ENCODE measurements at regions not wholly inside any gene's neighbourhood (a gene's known extent, or its start where the extent isn't known, plus 50 kb on each side); places are given as distances from the start of the nearest gene placed in this dataset.
A peak's percentile ranks its signal among the peaks of the same experiment; 100 is the strongest.

GRCh38 chr3:73294537-73294936 is 233.1 kb downstream of the EBLN2 start:
- H3K79me2 ChIP-seq (ENCODE audit: control insufficient read depth, insufficient read depth, low read length, poor library complexity) = no peaks in the 10 kb centered on the region

GRCh38 chr3:73295876-73296635 is 234.6 kb downstream of the EBLN2 start:
- H4K12ac ChIP-seq (ENCODE audit: low read depth, low read length) = no peak overlapping the region
- no peak overlapping the region for H3K4me3 ChIP-seq (ENCODE audit: low read depth, low read length)
- no peak overlapping the region for H2AFZ ChIP-seq (ENCODE audit: insufficient read depth, low read length, poor library complexity)
- no peak overlapping the region for H3K27ac ChIP-seq (ENCODE audit: low read depth, low read length)
- H3K18ac ChIP-seq (ENCODE audit: low read length) = no peak overlapping the region
- no peaks in the 10 kb centered on the region for H3K9me3 ChIP-seq (ENCODE audit: insufficient read depth, low read depth, low read length)
- H3K36me3 ChIP-seq (ENCODE audit: control insufficient read depth in 1 of 2, insufficient read depth in 2 of 2, low read length in 2 of 2) = no peaks in the 10 kb centered on the region
- no peak overlapping the region for H3K9ac ChIP-seq (ENCODE audit: low read length)
- H2BK120ac ChIP-seq (ENCODE audit: insufficient read depth, low read length, poor library complexity) = no peak overlapping the region
- H4K91ac ChIP-seq (ENCODE audit: low read depth, low read length) = no peak overlapping the region
- no peak overlapping the region for H4K8ac ChIP-seq (ENCODE audit: low read depth, low read length)
- H2BK5ac ChIP-seq (ENCODE audit: low read depth, low read length, poor library complexity) = no peak overlapping the region
- H2AK5ac ChIP-seq (ENCODE audit: low read length) = no peak overlapping the region
- no peak overlapping the region for H3K14ac ChIP-seq (ENCODE audit: low read length)
- no peak overlapping the region for H3K23ac ChIP-seq (ENCODE audit: low read length)
- no peaks in the 10 kb centered on the region for H3K27me3 ChIP-seq (ENCODE audit: insufficient read depth, low read length)
- H3K4me1 ChIP-seq (ENCODE audit: control insufficient read depth in 1 of 2, insufficient read depth in 2 of 2, low read length in 2 of 2) = no peaks in the 10 kb centered on the region
- no peak overlapping the region for H3K4ac ChIP-seq (ENCODE audit: low read depth, low read length)
- 100% methylated on average over 2 of the region's 9 CpGs for WGBS (ENCODE audit: extremely low coverage, insufficient coverage, insufficient read length)
- DNase-seq = peak in 1 of 2 donors; percentile 12
- H3K79me1 ChIP-seq (ENCODE audit: low read length) = no peaks in the 10 kb centered on the region
- H2BK12ac ChIP-seq (ENCODE audit: low read length) = no peak overlapping the region
- no peaks in the 10 kb centered on the region for H3K79me2 ChIP-seq (ENCODE audit: control insufficient read depth, insufficient read depth, low read length, poor library complexity)
- no peak overlapping the region for H3K4me2 ChIP-seq (ENCODE audit: low read length)

More at GRCh38 chr3:73294537-73294936, 233.1 kb downstream of the EBLN2 start:
- no CpG with 5 or more reads among the region's 8 CpGs for WGBS (ENCODE audit: extremely low coverage, insufficient coverage, insufficient read length)
- no peak overlapping the region for H2AK5ac ChIP-seq (ENCODE audit: low read length)
- H3K4me2 ChIP-seq (ENCODE audit: low read length) = no peak overlapping the region
- H3K36me3 ChIP-seq (ENCODE audit: control insufficient read depth in 1 of 2, insufficient read depth in 2 of 2, low read length in 2 of 2) = no peaks in the 10 kb centered on the region
- no peak for DNase-seq
- H3K18ac ChIP-seq (ENCODE audit: low read length) = no peak overlapping the region
- no peak overlapping the region for H2BK120ac ChIP-seq (ENCODE audit: insufficient read depth, low read length, poor library complexity)
- no peak overlapping the region for H2AFZ ChIP-seq (ENCODE audit: insufficient read depth, low read length, poor library complexity)
- no peak overlapping the region for H4K12ac ChIP-seq (ENCODE audit: low read depth, low read length)
- H3K79me1 ChIP-seq (ENCODE audit: low read length) = no peaks in the 10 kb centered on the region
- no peak overlapping the region for H4K91ac ChIP-seq (ENCODE audit: low read depth, low read length)
- no peak overlapping the region for H3K23ac ChIP-seq (ENCODE audit: low read length)
- no peaks in the 10 kb centered on the region for H3K4me1 ChIP-seq (ENCODE audit: control insufficient read depth in 1 of 2, insufficient read depth in 2 of 2, low read length in 2 of 2)
- no peak overlapping the region for H3K4ac ChIP-seq (ENCODE audit: low read depth, low read length)
- no peak overlapping the region for H2BK12ac ChIP-seq (ENCODE audit: low read length)
- no peak overlapping the region for H4K8ac ChIP-seq (ENCODE audit: low read depth, low read length)
- no peak overlapping the region for H2BK5ac ChIP-seq (ENCODE audit: low read depth, low read length, poor library complexity)
- H3K14ac ChIP-seq (ENCODE audit: low read length) = no peak overlapping the region
- no peaks in the 10 kb centered on the region for H3K27me3 ChIP-seq (ENCODE audit: insufficient read depth, low read length)
- H3K4me3 ChIP-seq (ENCODE audit: low read depth, low read length) = no peak overlapping the region
- H3K27ac ChIP-seq (ENCODE audit: low read depth, low read length) = no peak overlapping the region
- no peaks in the 10 kb centered on the region for H3K9me3 ChIP-seq (ENCODE audit: insufficient read depth, low read depth, low read length)
- H3K9ac ChIP-seq (ENCODE audit: low read length) = no peak overlapping the region

- Histone ChIP-seq H4K8ac (ENCODE audit: low read depth, low read length) (no peak overlapping the region), H3K27me3 (ENCODE audit: insufficient read depth, low read length) (no peaks in the 10 kb centered on the region), H3K79me2 (ENCODE audit: control insufficient read depth, insufficient read depth, low read length, poor library complexity) (no peaks in the 10 kb centered on the region), H3K18ac (ENCODE audit: low read length) (no peak overlapping the region), H3K27ac (ENCODE audit: low read depth, low read length) (no peak overlapping the region), H2BK5ac (ENCODE audit: low read depth, low read length, poor library complexity) (no peak overlapping the region), H3K23ac (ENCODE audit: low read length) (no peak overlapping the region), H2AFZ (ENCODE audit: insufficient read depth, low read length, poor library complexity) (no peak overlapping the region), H3K4me2 (ENCODE audit: low read length) (no peak overlapping the region), H3K36me3 (ENCODE audit: control insufficient read depth in 1 of 2, insufficient read depth in 2 of 2, low read length in 2 of 2) (no peaks in the 10 kb centered on the region), H3K4me3 (ENCODE audit: low read depth, low read length) (no peak overlapping the region), H2AK5ac (ENCODE audit: low read length) (no peak overlapping the region), H2BK120ac (ENCODE audit: insufficient read depth, low read length, poor library complexity) (no peak overlapping the region), H3K9me3 (ENCODE audit: insufficient read depth, low read depth, low read length) (no peaks in the 10 kb centered on the region), H3K14ac (ENCODE audit: low read length) (no peak overlapping the region), H3K4me1 (ENCODE audit: control insufficient read depth in 1 of 2, insufficient read depth in 2 of 2, low read length in 2 of 2) (no peaks in the 10 kb centered on the region), H3K9ac (ENCODE audit: low read length) (no peak overlapping the region), H3K4ac (ENCODE audit: low read depth, low read length) (no peak overlapping the region), H2BK12ac (ENCODE audit: low read length) (no peak overlapping the region), H3K79me1 (ENCODE audit: low read length) (no peaks in the 10 kb centered on the region), H4K91ac (ENCODE audit: low read depth, low read length) (no peak overlapping the region), H4K12ac (ENCODE audit: low read depth, low read length) (no peak overlapping the region)
- no peak for DNase-seq
- no CpG with 5 or more reads among the region's 5 CpGs for WGBS (ENCODE audit: extremely low coverage, insufficient coverage, insufficient read length)
Observed at GRCh38 chr3:73296859-73297258, 235.4 kb downstream of the EBLN2 start.

GRCh38 chr3:73298243-73299183 is 237.1 kb downstream of the EBLN2 start:
- no peak overlapping the region for H2BK5ac ChIP-seq (ENCODE audit: low read depth, low read length, poor library complexity)

More at GRCh38 chr3:73298243-73299183, 237.1 kb downstream of the EBLN2 start:
- no peak for DNase-seq
- Histone ChIP-seq H4K12ac (ENCODE audit: low read depth, low read length) (no peak overlapping the region), H3K9ac (ENCODE audit: low read length) (no peak overlapping the region), H2AK5ac (ENCODE audit: low read length) (no peak overlapping the region), H3K27me3 (ENCODE audit: insufficient read depth, low read length) (no peaks in the 10 kb centered on the region), H3K14ac (ENCODE audit: low read length) (no peak overlapping the region), H3K9me3 (ENCODE audit: insufficient read depth, low read depth, low read length) (no peaks in the 10 kb centered on the region), H2BK120ac (ENCODE audit: insufficient read depth, low read length, poor library complexity) (no peak overlapping the region), H3K4me2 (ENCODE audit: low read length) (no peak overlapping the region), H4K8ac (ENCODE audit: low read depth, low read length) (no peak overlapping the region), H3K27ac (ENCODE audit: low read depth, low read length) (no peak overlapping the region), H4K91ac (ENCODE audit: low read depth, low read length) (no peak overlapping the region), H3K4ac (ENCODE audit: low read depth, low read length) (no peak overlapping the region), H3K4me3 (ENCODE audit: low read depth, low read length) (no peak overlapping the region), H3K36me3 (ENCODE audit: control insufficient read depth in 1 of 2, insufficient read depth in 2 of 2, low read length in 2 of 2) (no peaks in the 10 kb centered on the region), H3K23ac (ENCODE audit: low read length) (no peak overlapping the region), H3K79me2 (ENCODE audit: control insufficient read depth, insufficient read depth, low read length, poor library complexity) (no peaks in the 10 kb centered on the region), H2BK12ac (ENCODE audit: low read length) (no peak overlapping the region), H3K4me1 (ENCODE audit: control insufficient read depth in 1 of 2, insufficient read depth in 2 of 2, low read length in 2 of 2) (no peaks in the 10 kb centered on the region), H2AFZ (ENCODE audit: insufficient read depth, low read length, poor library complexity) (no peak overlapping the region), H3K79me1 (ENCODE audit: low read length) (no peaks in the 10 kb centered on the region), H3K18ac (ENCODE audit: low read length) (no peak overlapping the region)
- WGBS (ENCODE audit: extremely low coverage, insufficient coverage, insufficient read length) = no CpG with 5 or more reads among the region's 11 CpGs

Data from trophoblast cell (in vitro differentiated cells and primary cell).